Lower leg skin (tissue), 4 donors: ENCODE measurements at regions not wholly inside any gene's neighbourhood (a gene's known extent, or its start where the extent isn't known, plus 50 kb on each side); places are given as distances from the start of the nearest gene placed in this dataset.

Source experiments
- DNase-seq, 2 donors: peaks; one replicate each; pipeline ENCODE4 v3.0.0-alpha.2; 2019; ENCODE audit warnings: low spot score in 2 of 2
- H3K4me3 ChIP-seq: fragments of 200-600 bp; sonication (generic); 2 replicates; pipeline ENCODE4 v1.5.1; 2017; ENCODE audit warnings: mild to moderate bottlenecking, low read depth; ENCODE audit not compliant: poor library complexity, severe bottlenecking
- CTCF ChIP-seq, 3 donors: fragments of 450-650 bp; IDR thresholded peaks; one replicate each; pipeline ENCODE4 v1.5.1; 2016; ENCODE audit warnings: antibody characterized with exemption in 3 of 3, mild to moderate bottlenecking in 3 of 3, moderate library complexity in 2 of 3
- POLR2A ChIP-seq, 2 donors: fragments of 450-650 bp; IDR thresholded peaks; one replicate each; pipeline ENCODE4 v1.6.1; 2016 to 2017; ENCODE audit warnings: antibody characterized with exemption in 2 of 2, mild to moderate bottlenecking in 1 of 2, moderate library complexity in 1 of 2
- WGBS, 2 donors: methylation state at CpG; one replicate each; pipeline ENCODE4 v1.1.5; 2018; 5-methylcytosine and 5-hydroxymethylcytosine counted together
- intact Hi-C: fragments of 100-400 bp; cut with DNase I; formaldehyde crosslinking; loops from one replicate; pipeline ENCODE4 v1.15.0; 2023; ENCODE audit warnings: low total_unique reads

- no peak for DNase-seq
- H3K4me3 ChIP-seq, result no peak overlapping the region
- TF ChIP-seq CTCF (IDR thresholded peaks at IDR 0.05), result no peak
- no peak for TF ChIP-seq POLR2A (IDR thresholded peaks at IDR 0.05)
- intact Hi-C loops, result no loop called here
These were observed 978.1 kb upstream of the ALCAM start for GRCh38 chr3:104388619-104389018.

GRCh38 chr3:104392327-104392726 is 974.4 kb upstream of the ALCAM start:
- H3K4me3 ChIP-seq, result no peak overlapping the region
- DNase-seq, result no peak
- 66 to 77% methylated on average over 2 of the region's 2 CpGs for WGBS, 2 donors
- TF ChIP-seq POLR2A (IDR thresholded peaks at IDR 0.05) (no peak), CTCF (IDR thresholded peaks at IDR 0.05) (no peak)
- intact Hi-C loops, result no loop called here

- WGBS, 2 donors, result 67 to 68% methylated on average over 2 of the region's 2 CpGs
- no peak for DNase-seq
- no peak overlapping the region for H3K4me3 ChIP-seq
- TF ChIP-seq POLR2A (IDR thresholded peaks at IDR 0.05), result no peak
- no peak for TF ChIP-seq CTCF (IDR thresholded peaks at IDR 0.05)
- intact Hi-C loops, result no loop called here
These were observed 969.6 kb upstream of the ALCAM start for GRCh38 chr3:104396974-104397669.

GRCh38 chr3:104397713-104398112 is 969.0 kb upstream of the ALCAM start:
- 68 to 70% methylated on average over 1 of the region's 1 CpG for WGBS, 2 donors
- TF ChIP-seq POLR2A (IDR thresholded peaks at IDR 0.05) (no peak), CTCF (IDR thresholded peaks at IDR 0.05) (no peak)
- intact Hi-C loops, result no loop called here
- no peak for DNase-seq
- H3K4me3 ChIP-seq, result no peak overlapping the region

GRCh38 chr3:104402902-104403301 is 963.8 kb upstream of the ALCAM start:
- intact Hi-C loops, result no loop called here
- 90 to 91% methylated on average over 2 of the region's 2 CpGs for WGBS, 2 donors
- no peak overlapping the region for H3K4me3 ChIP-seq
- TF ChIP-seq POLR2A (IDR thresholded peaks at IDR 0.05) (no peak), CTCF (IDR thresholded peaks at IDR 0.05) (no peak)
- DNase-seq, result no peak

GRCh38 chr3:104411757-104412156 is 955.0 kb upstream of the ALCAM start:
- DNase-seq, result no peak
- H3K4me3 ChIP-seq, result no peak overlapping the region
- intact Hi-C loops, result no loop called here
- 69 to 78% methylated on average over 4 of the region's 4 CpGs for WGBS, 2 donors
- TF ChIP-seq CTCF (IDR thresholded peaks at IDR 0.05) (no peak), POLR2A (IDR thresholded peaks at IDR 0.05) (no peak)
